Gastroesophageal sphincter (tissue), 4 donors: ENCODE measurements at regions not wholly inside any gene's neighbourhood (a gene's known extent, or its start where the extent isn't known, plus 50 kb on each side); places are given as distances from the start of the nearest gene placed in this dataset.

Experiments
- ATAC-seq: fragments of 150-250 bp; one replicate; pipeline ENCODE4 v1.9.1; 2016; ENCODE audit warnings: mild to moderate bottlenecking, moderate library complexity
- H3K27ac ChIP-seq, 4 donors: fragments of 200-600 bp; sonication (generic) in 3 of 4; 1 replicate in 3 of 4; 2 replicates in 1 of 4; pipeline ENCODE4 v1.5.1; 2016 to 2019
- H3K27me3 ChIP-seq: fragments of 200-600 bp; sonication (generic); one replicate; pipeline ENCODE4 v1.5.1; 2019
- H3K36me3 ChIP-seq, 2 donors: fragments of 200-600 bp; sonication (generic); one replicate each; pipeline ENCODE4 v1.5.1; 2019; ENCODE audit warnings: control low read depth in 1 of 2
- H3K4me1 ChIP-seq, 3 donors: fragments of 200-600 bp; sonication (generic); 1 replicate in 2 of 3; 2 replicates in 1 of 3; pipeline ENCODE4 v1.5.1; 2016 to 2019; ENCODE audit warnings: control low read depth in 2 of 3
- H3K4me3 ChIP-seq, 2 donors: fragments of 200-600 bp; sonication (generic); one replicate each; pipeline ENCODE4 v1.5.1; 2019; ENCODE audit warnings: mild to moderate bottlenecking in 1 of 2, moderate library complexity in 1 of 2
- H3K9me3 ChIP-seq, 3 donors: fragments of 200-600 bp; sonication (generic); one replicate each; pipeline ENCODE4 v1.5.1; 2017 to 2019; ENCODE audit warnings: control low read depth in 2 of 3
- CTCF ChIP-seq, 4 experiments: fragments of 200-600 bp in 2 of 4; fragments of 450-650 bp in 2 of 4; sonication (generic) in 1 of 4; IDR thresholded peaks; one replicate each; pipeline ENCODE4 v1.5.1; 2017 to 2019; ENCODE audit warnings: antibody characterized with exemption in 4 of 4, mild to moderate bottlenecking in 2 of 4, moderate library complexity in 2 of 4
- EP300 ChIP-seq: sonication (generic); formaldehyde crosslinking; IDR thresholded peaks from one replicate; pipeline ENCODE4 v1.6.1; 2017; ENCODE audit warnings: antibody characterized with exemption, mild to moderate bottlenecking
- POLR2A ChIP-seq, 2 donors: fragments of 450-650 bp; IDR thresholded peaks; one replicate each; pipeline ENCODE4 v1.6.1; 2017; ENCODE audit warnings: antibody characterized with exemption in 2 of 2, mild to moderate bottlenecking in 2 of 2, moderate library complexity in 1 of 2
- POLR2AphosphoS5 ChIP-seq: sonication (generic); formaldehyde crosslinking; IDR thresholded peaks from one replicate; pipeline ENCODE4 v1.6.1; 2017; ENCODE audit warnings: antibody characterized with exemption
- WGBS, 2 donors: methylation state at CpG; one replicate each; pipeline ENCODE4 v1.1.5; 2018; ENCODE audit warnings: low coverage in 1 of 2; 5-methylcytosine and 5-hydroxymethylcytosine counted together

DNA sequence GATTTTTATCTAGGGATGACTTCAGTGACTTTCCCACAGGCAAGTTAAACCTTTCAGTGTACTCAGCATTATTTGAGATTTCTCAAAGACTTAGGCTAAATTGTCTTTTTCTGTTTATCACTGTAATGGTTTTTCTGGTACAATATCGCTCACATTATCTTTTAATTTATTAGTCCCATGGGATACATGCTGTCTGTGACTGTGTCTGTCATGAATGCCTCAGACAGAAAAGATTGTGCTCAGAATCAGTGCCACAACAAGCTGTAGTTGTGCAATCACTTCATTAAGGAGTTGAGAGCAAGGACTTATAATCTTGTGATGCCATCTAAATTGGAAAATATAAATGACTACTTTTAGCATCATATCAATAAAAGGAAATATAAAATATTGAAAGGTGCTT is 2374.2 kb upstream of the RAG2 start:
- no peak for TF ChIP-seq EP300
- TF ChIP-seq POLR2A (IDR thresholded peaks at IDR 0.05), result no peak
- no peak for TF ChIP-seq CTCF (IDR thresholded peaks at IDR 0.05)
- H3K27me3 ChIP-seq, result no peaks in the 10 kb centered on the region
- 86% methylated on average over 1 of the region's 1 CpG; no CpG with 5 or more reads in 1 of the 2 donors for WGBS, 2 donors
- no peak overlapping the region for H3K4me3 ChIP-seq
- ATAC-seq, result no peak
- H3K27ac ChIP-seq, result no peak overlapping the region
- no peaks in the 10 kb centered on the region for H3K36me3 ChIP-seq
- no peaks in the 10 kb centered on the region for H3K4me1 ChIP-seq
- no peaks in the 10 kb centered on the region for H3K9me3 ChIP-seq

DNA sequence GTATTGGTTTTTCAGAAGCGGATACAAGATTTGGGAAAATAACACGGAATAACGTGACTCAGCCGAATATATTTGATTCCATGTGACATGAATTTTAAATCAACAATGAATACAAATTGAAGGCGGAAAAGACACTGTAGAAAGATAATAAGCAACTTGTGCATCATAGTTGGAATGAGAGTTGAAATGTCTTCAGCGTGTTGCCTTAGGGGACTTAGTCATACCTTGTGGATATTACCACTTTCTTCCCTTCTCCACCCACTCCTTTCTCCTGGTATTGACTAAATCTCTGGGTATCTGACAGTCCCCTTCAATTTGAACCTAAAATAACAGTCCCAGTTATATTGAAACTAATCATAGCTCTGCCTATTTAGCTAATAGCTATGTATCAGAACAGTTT is 2373.1 kb upstream of the RAG2 start:
- no peak overlapping the region for H3K4me3 ChIP-seq
- no peak for TF ChIP-seq POLR2A (IDR thresholded peaks at IDR 0.05)
- TF ChIP-seq EP300, result no peak
- no peaks in the 10 kb centered on the region for H3K36me3 ChIP-seq
- H3K4me1 ChIP-seq, result no peaks in the 10 kb centered on the region
- no peaks in the 10 kb centered on the region for H3K27me3 ChIP-seq
- H3K27ac ChIP-seq, result no peak overlapping the region
- H3K9me3 ChIP-seq, result no peaks in the 10 kb centered on the region
- ATAC-seq, result no peak
- WGBS, 2 donors, result 86 to 89% methylated on average over 6 of the region's 6 CpGs

DNA sequence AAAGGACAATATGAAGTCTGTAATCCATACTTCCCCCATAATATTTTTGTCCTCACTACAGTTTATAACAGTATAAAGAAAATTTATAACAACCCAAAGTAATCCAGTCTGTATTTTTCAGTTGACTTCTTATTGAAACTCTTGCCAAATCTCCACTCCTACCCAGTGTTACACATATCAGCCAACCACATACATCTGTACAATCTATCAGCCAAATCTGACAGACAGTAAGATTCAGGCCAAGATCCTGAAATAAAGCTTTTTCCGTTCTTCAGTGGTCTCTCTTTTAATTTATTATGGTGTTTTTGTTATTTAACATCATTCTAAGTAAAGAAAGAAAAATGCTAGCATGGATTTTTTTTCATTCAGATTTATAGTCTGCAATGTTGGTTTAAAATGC is 2370.9 kb upstream of the RAG2 start:
- Histone ChIP-seq H3K27me3 (no peaks in the 10 kb centered on the region), H3K4me1 (no peaks in the 10 kb centered on the region), H3K27ac (no peak overlapping the region), H3K36me3 (no peaks in the 10 kb centered on the region), H3K9me3 (no peaks in the 10 kb centered on the region), H3K4me3 (no peak overlapping the region)
- TF ChIP-seq POLR2AphosphoS5 (no peak), CTCF (IDR thresholded peaks at IDR 0.05) (no peak), POLR2A (IDR thresholded peaks at IDR 0.05) (no peak), EP300 (no peak)
- 0% methylated on average over 1 of the region's 1 CpG for WGBS, 2 donors
- no peak for ATAC-seq

GRCh38 chr11:38952698-38953097 is 2354.7 kb upstream of the RAG2 start:
- 55 to 81% methylated on average over 3 of the region's 4 CpGs for WGBS, 2 donors
- Histone ChIP-seq H3K4me3 (no peak overlapping the region), H3K27me3 (no peaks in the 10 kb centered on the region), H3K4me1 (no peaks in the 10 kb centered on the region), H3K9me3 (no peaks in the 10 kb centered on the region), H3K36me3 (no peaks in the 10 kb centered on the region), H3K27ac (no peak overlapping the region)
- TF ChIP-seq POLR2A (IDR thresholded peaks at IDR 0.05) (no peak), POLR2AphosphoS5 (no peak), EP300 (no peak), CTCF (IDR thresholded peaks at IDR 0.05) (no peak)
- ATAC-seq, result no peak

DNA sequence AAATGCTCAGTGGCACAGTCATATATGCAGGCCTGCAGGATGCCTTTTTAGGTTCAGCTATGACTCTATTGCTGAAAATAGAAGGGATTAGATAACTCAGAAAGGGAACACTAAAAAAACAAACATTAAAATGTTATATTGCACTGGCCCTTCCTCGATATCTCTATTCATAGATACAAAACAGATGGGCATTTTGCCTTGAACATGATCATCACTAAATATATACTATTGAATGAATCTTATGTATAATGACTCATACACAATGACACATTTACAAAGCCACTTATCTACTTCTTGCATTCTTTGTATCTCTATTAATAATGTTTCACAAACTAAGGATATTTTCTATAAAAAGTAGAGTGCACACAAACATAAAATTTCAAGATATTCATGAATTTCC is 2352.8 kb upstream of the RAG2 start:
- H3K36me3 ChIP-seq, result no peaks in the 10 kb centered on the region
- H3K4me1 ChIP-seq, result no peaks in the 10 kb centered on the region
- 50 to 52% methylated on average over 1 of the region's 1 CpG for WGBS, 2 donors
- TF ChIP-seq EP300 (no peak), POLR2AphosphoS5 (no peak), POLR2A (IDR thresholded peaks at IDR 0.05) (no peak), CTCF (IDR thresholded peaks at IDR 0.05) (no peak)
- no peak overlapping the region for H3K27ac ChIP-seq
- ATAC-seq, result no peak
- no peaks in the 10 kb centered on the region for H3K9me3 ChIP-seq
- H3K4me3 ChIP-seq, result no peak overlapping the region
- H3K27me3 ChIP-seq, result no peaks in the 10 kb centered on the region
